ENCODE measurements at regions not wholly inside any gene's neighbourhood (a gene's known extent, or its start where the extent isn't known, plus 50 kb on each side); places are given as distances from the start of the nearest gene placed in this dataset.

- TF ChIP-seq, protein P1, sequence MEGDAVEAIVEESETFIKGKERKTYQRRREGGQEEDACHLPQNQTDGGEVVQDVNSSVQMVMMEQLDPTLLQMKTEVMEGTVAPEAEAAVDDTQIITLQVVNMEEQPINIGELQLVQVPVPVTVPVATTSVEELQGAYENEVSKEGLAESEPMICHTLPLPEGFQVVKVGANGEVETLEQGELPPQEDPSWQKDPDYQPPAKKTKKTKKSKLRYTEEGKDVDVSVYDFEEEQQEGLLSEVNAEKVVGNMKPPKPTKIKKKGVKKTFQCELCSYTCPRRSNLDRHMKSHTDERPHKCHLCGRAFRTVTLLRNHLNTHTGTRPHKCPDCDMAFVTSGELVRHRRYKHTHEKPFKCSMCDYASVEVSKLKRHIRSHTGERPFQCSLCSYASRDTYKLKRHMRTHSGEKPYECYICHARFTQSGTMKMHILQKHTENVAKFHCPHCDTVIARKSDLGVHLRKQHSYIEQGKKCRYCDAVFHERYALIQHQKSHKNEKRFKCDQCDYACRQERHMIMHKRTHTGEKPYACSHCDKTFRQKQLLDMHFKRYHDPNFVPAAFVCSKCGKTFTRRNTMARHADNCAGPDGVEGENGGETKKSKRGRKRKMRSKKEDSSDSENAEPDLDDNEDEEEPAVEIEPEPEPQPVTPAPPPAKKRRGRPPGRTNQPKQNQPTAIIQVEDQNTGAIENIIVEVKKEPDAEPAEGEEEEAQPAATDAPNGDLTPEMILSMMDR (IDR thresholded peaks at IDR 0.05): no peak
- TF ChIP-seq EP300 (IDR thresholded peaks at IDR 0.05; ENCODE audit: borderline replicate concordance in 1 of 2, low read depth in 1 of 2, low read length in 1 of 2) (no peak), PBX3 (IDR thresholded peaks at IDR 0.05) (no peak), MXI1 (IDR thresholded peaks at IDR 0.05; ENCODE audit: low read depth, low read length) (no peak), TAF1 (IDR thresholded peaks at IDR 0.05; ENCODE audit: borderline replicate concordance, low read depth, low read length) (no peak), MEF2A (IDR thresholded peaks at IDR 0.05; ENCODE audit: borderline replicate concordance, low read depth) (no peak), REST (IDR thresholded peaks at IDR 0.05; ENCODE audit: low read depth, low read length) (no peak), GATA2 (CRISPR knock-in tag; IDR thresholded peaks at IDR 0.05) (no peak)
- TF ChIP-seq, protein P2, sequence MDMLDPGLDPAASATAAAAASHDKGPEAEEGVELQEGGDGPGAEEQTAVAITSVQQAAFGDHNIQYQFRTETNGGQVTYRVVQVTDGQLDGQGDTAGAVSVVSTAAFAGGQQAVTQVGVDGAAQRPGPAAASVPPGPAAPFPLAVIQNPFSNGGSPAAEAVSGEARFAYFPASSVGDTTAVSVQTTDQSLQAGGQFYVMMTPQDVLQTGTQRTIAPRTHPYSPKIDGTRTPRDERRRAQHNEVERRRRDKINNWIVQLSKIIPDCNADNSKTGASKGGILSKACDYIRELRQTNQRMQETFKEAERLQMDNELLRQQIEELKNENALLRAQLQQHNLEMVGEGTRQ (IDR thresholded peaks at IDR 0.05; ENCODE audit: borderline replicate concordance, low read depth, low read length): no peak
Observed at GRCh38 chr2:888211-888801, 62.3 kb upstream of the SNTG2 start.
